Hepatocyte (in vitro differentiated cells): ENCODE measurements at regions not wholly inside any gene's neighbourhood (a gene's known extent, or its start where the extent isn't known, plus 50 kb on each side); places are given as distances from the start of the nearest gene placed in this dataset.

Experiments
- DNase-seq: peaks from one replicate; pipeline ENCODE4 v3.0.0-alpha.2; 2016; ENCODE audit warnings: low spot score
- H2AFZ ChIP-seq: fragments of 200-600 bp; sonication (generic); 2 replicates; pipeline ENCODE4 v1.6.0; 2016; ENCODE audit warnings: antibody characterized with exemption, mild to moderate bottlenecking
- H3K27ac ChIP-seq: fragments of 200-600 bp; sonication (generic); 2 replicates; pipeline ENCODE4 v1.5.1; 2016; ENCODE audit warnings: mild to moderate bottlenecking
- H3K27me3 ChIP-seq: fragments of 200-600 bp; sonication (generic); 2 replicates; pipeline ENCODE4 v1.6.1; 2016
- H3K36me3 ChIP-seq: fragments of 200-600 bp; sonication (generic); replicated peaks from 2 replicates; pipeline ENCODE4 v1.5.1; 2016; ENCODE audit warnings: low read depth; ENCODE audit not compliant: insufficient read depth
- H3K4me1 ChIP-seq: fragments of 200-600 bp; sonication (generic); 2 replicates; pipeline ENCODE4 v1.5.1; 2016; ENCODE audit warnings: mild to moderate bottlenecking, moderate library complexity; ENCODE audit not compliant: insufficient read depth
- H3K4me2 ChIP-seq: fragments of 200-600 bp; sonication (generic); 2 replicates; pipeline ENCODE4 v1.6.0; 2016
- H3K4me3 ChIP-seq: fragments of 200-600 bp; sonication (generic); 2 replicates; pipeline ENCODE4 v1.5.1; 2016; ENCODE audit warnings: mild to moderate bottlenecking
- H3K79me2 ChIP-seq: fragments of 200-600 bp; sonication (generic); 2 replicates; pipeline ENCODE4 v1.6.0; 2017; ENCODE audit warnings: mild to moderate bottlenecking
- H3K9me2 ChIP-seq: fragments of 200-600 bp; sonication (generic); replicated peaks from 2 replicates; pipeline ENCODE4 v1.6.0; 2017; ENCODE audit warnings: mild to moderate bottlenecking; ENCODE audit not compliant: insufficient read depth
- H3K9me3 ChIP-seq: fragments of 200-600 bp; sonication (generic); 2 replicates; pipeline ENCODE4 v1.5.1; 2016; ENCODE audit warnings: low read depth, mild to moderate bottlenecking
- H4K20me1 ChIP-seq: fragments of 200-600 bp; sonication (generic); 2 replicates; pipeline ENCODE4 v1.6.0; 2016; ENCODE audit warnings: mild to moderate bottlenecking; ENCODE audit not compliant: insufficient read depth, poor library complexity, severe bottlenecking
- CTCF ChIP-seq: fragments of 200-600 bp; sonication (generic); IDR thresholded peaks from 2 replicates; pipeline ENCODE4 v1.5.1; 2016; ENCODE audit warnings: antibody characterized with exemption, mild to moderate bottlenecking; ENCODE audit not compliant: poor library complexity
- EZH2 ChIP-seq: fragments of 200-600 bp; sonication (generic); IDR thresholded peaks from 2 replicates; pipeline ENCODE4 v1.6.1; 2016; ENCODE audit warnings: antibody characterized with exemption, mild to moderate bottlenecking, borderline replicate concordance
- EZH2phosphoT487 ChIP-seq: fragments of 200-600 bp; sonication (generic); IDR thresholded peaks from one replicate; pipeline ENCODE4 v1.6.1; 2018; ENCODE audit warnings: antibody characterized with exemption, mild to moderate bottlenecking, low read depth, moderate library complexity; ENCODE audit not compliant: unreplicated experiment, severe bottlenecking
- WGBS: methylation state at CpG from one replicate; pipeline ENCODE4 v1.1.6; 2016; ENCODE audit warnings: low lambda C conversion rate; ENCODE audit errors: missing lambda C conversion rate; 5-methylcytosine and 5-hydroxymethylcytosine counted together

DNA sequence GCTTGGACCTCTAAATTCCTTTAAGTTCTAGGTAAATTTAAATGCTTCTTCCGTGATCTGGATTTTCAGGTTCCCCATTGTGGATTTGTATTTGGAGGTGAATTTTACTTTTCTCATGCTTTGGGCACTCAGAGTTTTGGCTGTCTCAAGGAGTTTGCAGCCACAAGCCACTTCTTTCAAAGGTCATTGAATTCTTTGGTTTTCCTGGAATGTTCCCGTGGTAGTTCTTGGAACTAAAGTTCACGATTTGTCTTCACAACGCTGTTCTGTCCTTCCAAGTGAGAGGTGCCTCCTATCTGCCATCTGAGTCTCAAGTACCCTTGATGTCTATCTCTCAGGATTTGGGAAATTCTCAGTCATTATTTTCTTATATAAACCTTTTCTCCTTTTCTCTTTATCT is 1438.7 kb upstream of the ZEB2 start:
- Histone ChIP-seq H3K27me3 (no peaks in the 10 kb centered on the region), H3K4me2 (no peak overlapping the region), H3K27ac (no peak overlapping the region), H3K4me1 (no peaks in the 10 kb centered on the region), H3K36me3 (no peaks in the 10 kb centered on the region), H4K20me1 (no peaks in the 10 kb centered on the region), H3K9me2 (no peaks in the 10 kb centered on the region), H3K79me2 (no peaks in the 10 kb centered on the region), H2AFZ (no peak overlapping the region), H3K9me3 (no peaks in the 10 kb centered on the region), H3K4me3 (no peak overlapping the region)
- WGBS, result 94% methylated on average over 4 of the region's 4 CpGs
- no peak for TF ChIP-seq CTCF
- no peak for TF ChIP-seq EZH2
- no peak for TF ChIP-seq EZH2phosphoT487
- no peak for DNase-seq

- 0% methylated on average over 1 of the region's 1 CpG for WGBS
- TF ChIP-seq EZH2 (no peak), EZH2phosphoT487 (no peak), CTCF (no peak)
- no peak overlapping the region for H3K27ac ChIP-seq
- H3K27me3 ChIP-seq, result no peaks in the 10 kb centered on the region
- H3K36me3 ChIP-seq, result no peaks in the 10 kb centered on the region
- H2AFZ ChIP-seq, result no peak overlapping the region
- no peaks in the 10 kb centered on the region for H3K79me2 ChIP-seq
- DNase-seq, result no peak
- H3K9me3 ChIP-seq, result no peaks in the 10 kb centered on the region
- no peak overlapping the region for H3K4me3 ChIP-seq
- no peak overlapping the region for H3K4me2 ChIP-seq
- H3K4me1 ChIP-seq, result no peaks in the 10 kb centered on the region
- H3K9me2 ChIP-seq, result no peaks in the 10 kb centered on the region
- H4K20me1 ChIP-seq, result no peaks in the 10 kb centered on the region
Measured at GRCh38 chr2:145957929-145958328, 1438.0 kb upstream of the ZEB2 start.

GRCh38 chr2:145939949-145940348 is 1420.0 kb upstream of the ZEB2 start:
- Histone ChIP-seq H2AFZ (no peak overlapping the region), H3K79me2 (no peaks in the 10 kb centered on the region), H3K36me3 (no peaks in the 10 kb centered on the region), H3K4me3 (no peak overlapping the region), H3K27me3 (no peaks in the 10 kb centered on the region), H3K27ac (no peak overlapping the region), H3K9me2 (no peaks in the 10 kb centered on the region), H3K4me1 (no peaks in the 10 kb centered on the region), H3K4me2 (no peak overlapping the region), H4K20me1 (no peaks in the 10 kb centered on the region), H3K9me3 (no peaks in the 10 kb centered on the region)
- TF ChIP-seq CTCF, result no peak
- no peak for TF ChIP-seq EZH2phosphoT487
- TF ChIP-seq EZH2, result no peak
- DNase-seq, result no peak
- 46% methylated on average over 1 of the region's 1 CpG for WGBS

- WGBS, result 90% methylated on average over 4 of the region's 4 CpGs
- no peaks in the 10 kb centered on the region for H4K20me1 ChIP-seq
- H3K27ac ChIP-seq, result no peak overlapping the region
- H3K4me1 ChIP-seq, result no peaks in the 10 kb centered on the region
- no peak for DNase-seq
- H2AFZ ChIP-seq, result no peak overlapping the region
- H3K36me3 ChIP-seq, result no peaks in the 10 kb centered on the region
- no peaks in the 10 kb centered on the region for H3K9me2 ChIP-seq
- no peak for TF ChIP-seq EZH2phosphoT487
- no peak for TF ChIP-seq EZH2
- TF ChIP-seq CTCF, result no peak
- H3K79me2 ChIP-seq, result no peaks in the 10 kb centered on the region
- H3K9me3 ChIP-seq, result no peaks in the 10 kb centered on the region
- H3K27me3 ChIP-seq, result no peaks in the 10 kb centered on the region
- H3K4me2 ChIP-seq, result no peak overlapping the region
- no peak overlapping the region for H3K4me3 ChIP-seq
Measured at GRCh38 chr2:145935016-145935415, 1415.1 kb upstream of the ZEB2 start.
